GM19438 (cell line): ENCODE measurements at regions not wholly inside any gene's neighbourhood (a gene's known extent, or its start where the extent isn't known, plus 50 kb on each side); places are given as distances from the start of the nearest gene placed in this dataset.
"Not testable (repeated sequence)": the region's sequence is repeated elsewhere in the genome, so short reads cannot be mapped to it uniquely, and the experiment has no call there.

Experiments
- ATAC-seq: cut with Tn5 transposase; IDR thresholded peaks from one replicate; pipeline ENCODE4 v1.9.1; 2021; ENCODE audit warnings: low read depth; ENCODE audit not compliant: unreplicated experiment

DNA sequence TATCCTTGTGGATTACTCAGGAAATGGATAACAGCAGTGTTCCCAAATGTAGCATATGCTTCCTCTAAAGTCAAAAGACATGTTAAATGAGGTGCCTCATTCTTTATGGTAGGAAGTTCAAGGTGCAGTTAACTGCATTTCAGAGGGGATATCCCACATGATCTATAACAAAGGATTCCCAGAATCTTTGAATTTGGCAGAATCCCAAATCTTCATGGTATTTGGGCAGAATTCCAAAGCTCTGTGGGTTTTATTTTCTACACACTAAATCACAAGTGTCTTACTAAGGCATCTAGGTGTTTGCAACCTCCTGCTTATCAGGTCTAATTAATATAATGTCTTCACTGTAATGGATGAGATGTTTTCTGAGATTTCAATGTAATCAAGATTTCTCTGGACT is 364.3 kb upstream of the MAN1A1 start:
- ATAC-seq: no peak

DNA sequence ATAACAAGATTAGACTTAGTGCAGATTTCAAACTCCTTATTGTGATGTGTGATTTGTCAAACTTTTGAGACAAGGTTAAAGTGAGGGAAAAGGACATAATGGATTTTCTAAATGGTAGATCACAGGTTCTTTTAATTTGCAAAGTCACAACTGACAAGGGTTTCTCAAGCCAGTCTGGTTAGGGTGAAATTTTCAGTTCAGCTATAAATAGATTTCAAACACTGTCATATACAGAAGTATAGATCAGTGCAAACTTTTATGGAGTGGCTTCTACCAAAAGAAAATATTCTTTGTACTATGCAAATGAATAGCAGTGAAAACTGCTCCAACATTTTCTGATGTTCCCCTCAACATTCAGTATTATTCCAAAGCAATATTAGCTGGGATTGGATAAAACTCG is 337.1 kb upstream of the MAN1A1 start:
- ATAC-seq: no peak

DNA sequence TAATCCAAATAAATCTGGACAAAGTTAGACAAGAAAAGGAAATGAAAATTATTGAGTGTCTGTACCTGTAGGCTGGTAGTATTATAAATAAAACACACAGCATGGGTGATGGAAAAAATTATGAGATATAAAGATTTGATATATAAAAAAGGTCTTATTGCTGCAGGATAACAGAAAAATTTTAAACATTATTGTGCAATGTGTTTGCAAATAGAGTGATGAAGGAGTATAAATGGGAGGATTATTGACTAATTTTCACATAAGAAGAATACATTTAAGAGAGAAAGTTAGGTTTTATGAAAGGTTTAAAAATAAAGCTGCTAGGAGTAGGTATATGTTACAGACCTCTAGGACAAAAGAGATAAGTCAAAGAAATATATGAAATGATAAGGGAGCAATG is 336.7 kb upstream of the MAN1A1 start:
- ATAC-seq: no peak

DNA sequence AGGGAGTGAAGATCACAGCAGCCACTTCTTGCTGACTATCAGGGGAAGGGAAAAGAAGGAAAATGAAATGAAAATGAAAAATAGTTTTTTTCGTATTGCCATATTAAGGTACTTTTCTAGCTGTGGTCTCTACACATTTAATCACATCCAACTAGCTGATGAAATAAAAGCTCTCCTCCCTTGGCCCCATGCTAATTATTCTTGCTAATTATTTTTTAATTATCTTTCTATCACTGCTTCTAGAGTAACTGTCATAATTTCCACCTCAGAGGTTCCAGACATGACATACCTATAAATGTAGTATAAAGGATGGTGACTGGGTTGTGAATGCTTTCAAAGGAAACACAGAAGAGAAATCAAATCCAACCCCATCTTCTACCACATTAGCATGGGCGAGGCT is 334.1 kb upstream of the MAN1A1 start:
- ATAC-seq: no peak

DNA sequence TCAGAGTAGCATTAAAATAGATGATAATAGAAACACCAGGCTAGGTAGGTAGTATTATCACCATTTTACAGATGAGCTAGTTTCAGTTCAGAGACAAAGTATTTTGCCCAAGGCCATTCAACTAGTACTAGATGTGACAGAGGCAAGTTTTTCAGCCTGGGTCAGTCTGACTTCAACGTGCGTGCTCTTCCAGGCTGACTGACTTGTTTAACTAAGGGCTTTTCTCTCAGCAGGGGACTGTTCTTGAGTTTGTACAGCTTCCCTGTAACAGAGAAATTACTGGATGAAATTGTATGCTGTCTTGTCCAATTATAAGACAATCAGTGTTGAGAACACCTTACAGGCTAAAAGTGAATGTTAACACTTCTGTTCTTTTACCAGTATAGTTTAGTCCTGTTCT is 333.5 kb upstream of the MAN1A1 start:
- no peak for ATAC-seq

DNA sequence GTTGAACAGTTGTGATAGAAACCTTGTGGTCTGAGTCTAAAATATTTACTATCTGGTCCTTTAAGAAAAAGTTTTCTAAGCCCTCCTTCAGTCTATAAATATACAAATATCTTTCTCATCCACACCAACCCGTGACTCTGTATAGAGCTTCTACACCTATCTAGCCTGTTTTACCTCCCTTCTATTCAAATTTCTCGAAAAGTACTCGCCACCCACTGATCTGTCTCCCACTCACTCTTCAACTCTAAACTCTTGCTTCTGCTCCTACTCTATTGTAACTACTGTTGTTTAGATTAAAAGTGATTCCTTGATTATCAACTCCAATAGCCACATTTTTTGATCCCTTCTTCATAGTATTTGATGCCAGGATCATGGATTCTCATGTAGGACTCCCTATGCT is 329.4 kb upstream of the MAN1A1 start:
- ATAC-seq: no peak

DNA sequence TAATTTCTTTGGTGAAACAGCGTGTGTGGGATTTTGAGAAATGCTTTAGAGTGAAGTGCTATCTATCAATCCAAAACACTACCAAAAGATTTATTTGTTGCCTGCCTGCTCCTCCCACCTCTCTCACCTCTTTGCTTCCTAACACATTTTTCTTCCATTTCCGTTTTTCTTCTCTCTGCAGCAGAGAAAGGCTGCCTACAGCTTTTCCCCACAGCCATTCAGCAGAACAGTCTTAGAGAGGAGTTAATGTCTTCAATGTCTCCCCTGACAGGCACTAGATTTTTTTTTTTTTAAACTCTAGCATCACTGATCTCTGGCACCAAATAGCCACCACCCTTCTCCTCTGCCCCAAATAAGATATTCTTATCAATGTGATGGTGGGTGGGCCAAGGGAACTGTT is 327.8 kb upstream of the MAN1A1 start:
- ATAC-seq: no peak

DNA sequence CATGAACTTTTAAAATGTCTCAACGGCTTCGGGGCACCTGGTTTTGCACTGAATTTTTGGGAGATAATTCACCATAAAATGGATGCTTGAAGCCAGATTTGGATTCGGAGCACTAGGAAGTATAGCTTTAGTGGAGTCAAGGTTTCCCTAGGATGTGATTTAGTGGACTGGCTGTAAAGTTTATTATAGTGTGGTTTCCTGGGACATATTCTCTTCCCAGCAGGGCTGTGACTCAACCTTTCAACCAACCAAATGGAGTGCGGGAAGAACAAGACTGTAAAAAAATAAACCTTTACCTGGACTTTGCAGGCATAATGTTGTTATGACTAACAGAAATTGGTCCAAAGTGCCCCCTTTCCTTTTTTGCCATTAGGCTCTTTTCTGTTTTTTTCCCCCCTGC is 327.4 kb upstream of the MAN1A1 start:
- ATAC-seq: no peak

DNA sequence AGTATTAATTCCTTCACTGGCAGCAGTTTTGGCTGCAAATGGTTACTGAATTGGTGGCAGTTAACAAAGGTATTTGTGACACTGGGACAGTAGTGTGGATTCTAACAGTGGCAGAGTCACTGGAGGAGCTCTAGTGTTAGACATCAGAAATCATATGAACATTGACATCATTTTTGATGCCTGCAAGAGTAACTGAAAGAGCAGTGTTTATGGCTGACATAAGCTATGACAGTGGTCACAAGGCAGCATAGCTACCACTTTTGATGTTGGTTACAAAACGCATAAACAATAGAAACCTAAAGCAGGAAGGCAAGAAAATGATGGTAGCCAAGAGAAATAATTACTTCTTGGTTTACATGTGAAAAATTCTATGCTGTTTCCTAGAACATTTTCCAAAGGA is 326.7 kb upstream of the MAN1A1 start:
- ATAC-seq: no peak

DNA sequence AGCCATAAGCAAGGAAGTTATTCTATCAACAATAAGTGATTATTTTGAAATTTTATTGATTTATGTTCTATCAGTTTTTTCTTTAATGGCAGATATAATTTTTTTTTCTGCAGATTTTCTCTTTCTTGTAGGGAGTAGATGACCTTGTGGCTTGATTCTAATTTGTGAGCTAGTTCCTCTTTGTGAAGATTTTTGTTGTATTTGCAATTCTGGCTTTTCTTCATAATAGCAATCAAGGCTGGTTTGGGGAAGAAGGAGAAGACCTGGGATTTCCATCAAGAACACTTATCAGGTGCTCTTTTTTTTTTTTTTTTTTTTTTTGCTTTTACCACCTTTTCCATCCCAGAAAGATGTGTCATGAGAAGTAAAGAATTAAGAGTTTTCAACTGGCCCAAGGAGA is 324.2 kb upstream of the MAN1A1 start:
- ATAC-seq: no peak

DNA sequence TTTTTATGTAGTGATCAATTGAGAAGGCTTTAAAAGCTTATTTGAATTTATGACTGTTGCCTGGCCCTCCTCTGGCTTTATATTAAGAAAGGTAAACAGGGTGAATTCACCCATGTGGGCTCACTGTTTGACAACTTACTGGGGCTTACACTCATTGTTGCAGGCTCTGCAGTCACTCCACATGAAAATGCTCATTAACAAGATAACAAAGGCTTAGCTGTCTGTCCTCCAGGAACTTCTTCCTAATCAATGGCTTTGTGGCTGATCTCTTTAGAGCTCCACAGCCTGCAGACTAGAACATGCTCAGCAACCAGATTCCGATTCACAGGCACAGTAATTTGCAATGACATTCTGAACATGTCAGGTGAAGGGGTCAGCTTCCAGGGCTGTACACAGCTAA is 323.2 kb upstream of the MAN1A1 start:
- no peak for ATAC-seq

DNA sequence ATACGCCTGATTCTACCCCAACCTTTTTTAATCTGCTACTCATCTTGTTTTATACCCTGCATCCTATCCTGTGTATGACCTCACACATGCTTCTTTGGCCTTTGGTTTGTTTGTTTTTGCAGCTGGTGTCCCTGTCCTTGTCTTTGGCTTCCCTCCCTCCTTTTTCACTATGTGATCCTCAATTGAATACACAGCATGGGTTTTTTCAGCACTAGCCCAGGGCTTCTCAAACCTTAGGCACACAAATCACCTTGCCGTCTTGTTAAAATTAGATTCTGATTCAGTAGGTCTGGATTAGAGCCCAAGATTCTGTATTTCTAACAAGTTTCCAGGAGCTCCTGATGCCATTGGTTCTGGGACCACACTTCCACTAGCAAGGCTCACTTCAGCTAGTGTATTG is 321.5 kb upstream of the MAN1A1 start:
- ATAC-seq: no peak

DNA sequence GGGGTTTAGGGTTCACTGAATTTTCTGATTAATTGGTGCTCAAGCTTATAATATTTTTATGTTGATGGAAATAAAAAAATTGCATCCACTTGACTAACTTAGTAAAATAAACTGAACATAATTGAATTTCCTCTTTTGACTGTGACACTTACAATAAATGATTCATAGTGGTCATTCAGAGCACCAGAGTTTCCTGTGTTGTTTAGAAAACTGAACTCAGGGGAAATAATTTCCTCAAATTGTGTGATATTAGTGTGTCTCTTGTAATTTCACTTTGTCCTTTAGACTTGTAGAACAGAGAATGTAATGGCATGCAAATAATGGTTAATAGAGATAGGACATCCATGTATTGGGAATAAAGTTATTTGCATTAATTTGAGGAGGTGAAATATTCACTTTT is 319.7 kb upstream of the MAN1A1 start:
- ATAC-seq: no peak

DNA sequence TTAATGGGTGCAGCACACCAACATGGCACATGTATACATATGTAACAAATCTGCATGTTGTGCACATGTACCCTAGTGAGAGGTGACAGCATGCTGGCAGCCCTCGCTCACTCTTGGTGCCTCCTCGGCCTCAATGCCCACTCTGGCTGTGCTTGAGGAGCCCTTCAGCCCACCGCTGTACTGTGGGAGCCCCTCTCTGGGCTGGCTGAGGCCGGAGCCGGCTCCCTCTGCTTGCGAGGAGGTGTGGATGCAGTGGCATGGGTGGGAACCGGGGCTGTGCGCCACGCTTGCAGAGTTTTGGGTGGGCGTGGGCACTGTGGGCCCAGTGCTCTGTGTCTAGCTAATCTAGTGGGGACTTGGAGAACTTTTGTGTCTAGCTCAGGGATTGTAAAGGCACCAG is 315.9 kb upstream of the MAN1A1 start:
- ATAC-seq: not testable (repeated sequence)

DNA sequence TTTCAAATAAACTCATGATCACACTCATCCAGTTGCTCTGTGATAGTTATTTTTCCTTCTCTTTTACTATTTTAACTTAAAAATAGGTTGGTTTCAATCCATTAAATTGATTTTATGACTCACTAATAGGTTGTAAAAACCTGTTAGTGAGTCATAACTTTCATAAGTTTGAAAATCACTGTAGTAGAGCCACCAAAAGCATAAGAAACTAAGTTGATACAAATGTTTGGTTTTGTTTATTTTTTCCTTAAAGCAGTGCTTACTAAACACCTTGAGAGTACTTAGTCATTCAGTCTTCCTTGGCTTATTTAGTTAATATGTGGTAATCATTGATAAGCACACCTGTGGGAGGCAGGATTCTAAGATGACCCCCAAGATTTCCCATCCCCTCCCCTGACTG is 312.1 kb upstream of the MAN1A1 start:
- no peak for ATAC-seq

DNA sequence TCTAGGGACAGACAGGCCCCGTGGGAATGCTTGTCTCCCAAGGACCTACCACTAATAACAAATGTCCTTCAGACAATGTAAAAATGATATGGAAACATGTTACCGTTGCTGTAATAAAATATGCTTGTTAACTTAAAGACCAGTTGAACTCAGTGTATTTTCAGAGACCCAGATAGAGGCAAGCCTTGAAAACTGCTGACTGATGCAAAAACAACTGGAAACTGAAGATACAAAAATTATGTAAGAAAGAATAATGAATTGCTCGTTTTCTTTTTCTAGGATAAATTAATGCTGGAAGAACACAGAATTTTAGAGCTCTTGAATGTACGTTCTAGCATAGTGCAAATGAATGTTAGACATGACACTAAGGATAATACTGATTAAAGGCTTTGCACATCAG is 311.5 kb upstream of the MAN1A1 start:
- ATAC-seq: no peak

DNA sequence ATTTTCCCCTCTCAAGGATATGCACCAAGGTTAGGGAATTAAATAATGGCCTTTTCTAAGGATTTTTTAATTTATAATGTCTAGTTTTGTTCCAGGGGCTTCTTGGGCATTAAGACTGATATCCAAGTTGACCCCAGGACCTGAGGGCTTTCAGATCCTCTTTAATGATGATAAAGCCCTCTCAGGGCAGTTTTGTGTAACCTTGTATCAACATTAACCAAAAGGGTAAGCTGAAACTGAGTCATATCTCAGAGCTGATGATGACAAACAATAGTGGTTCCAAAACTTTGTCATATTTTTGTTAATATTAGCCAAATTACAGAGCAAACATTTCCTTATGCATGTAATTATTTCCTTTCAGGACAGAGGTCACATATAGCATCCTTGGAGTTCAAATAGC is 309.4 kb upstream of the MAN1A1 start:
- ATAC-seq: no peak

DNA sequence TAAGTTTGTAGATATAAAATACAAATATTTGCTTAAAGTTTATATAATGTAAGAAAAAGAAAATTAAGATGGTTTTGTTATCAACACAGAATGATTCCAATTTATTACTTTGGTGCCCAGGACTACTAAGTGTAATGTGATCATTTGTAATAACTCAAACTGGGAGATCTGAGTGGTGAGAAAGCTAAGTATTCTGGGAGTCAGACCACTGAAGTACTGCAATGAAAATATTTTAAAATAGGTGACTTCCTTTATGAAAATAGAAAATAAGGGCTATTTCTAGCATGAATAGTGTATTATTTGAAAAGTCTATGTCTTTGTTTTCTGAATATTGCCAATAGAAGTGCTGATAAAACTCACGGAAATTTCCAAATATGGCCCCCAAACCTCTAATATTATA is 305.6 kb upstream of the MAN1A1 start:
- no peak for ATAC-seq

DNA sequence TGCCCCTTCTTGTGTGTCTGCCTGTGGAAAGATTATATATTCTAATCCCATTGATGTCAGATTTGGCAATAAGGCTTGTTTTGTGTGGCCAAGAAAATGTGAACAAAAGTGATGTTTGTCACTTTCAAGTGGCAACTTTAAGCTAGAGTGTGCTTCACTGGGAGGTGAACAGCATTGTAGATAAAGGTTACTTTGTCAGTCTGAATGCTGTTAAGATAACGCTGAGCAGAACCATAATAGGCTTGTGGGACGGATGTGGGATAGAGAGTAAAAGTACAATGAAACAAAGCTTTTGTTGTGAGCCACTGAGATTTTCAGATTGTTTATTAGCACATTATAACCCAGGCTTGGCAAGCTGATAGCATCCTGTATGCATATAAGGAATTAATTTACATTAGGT is 303.8 kb upstream of the MAN1A1 start:
- ATAC-seq: no peak

DNA sequence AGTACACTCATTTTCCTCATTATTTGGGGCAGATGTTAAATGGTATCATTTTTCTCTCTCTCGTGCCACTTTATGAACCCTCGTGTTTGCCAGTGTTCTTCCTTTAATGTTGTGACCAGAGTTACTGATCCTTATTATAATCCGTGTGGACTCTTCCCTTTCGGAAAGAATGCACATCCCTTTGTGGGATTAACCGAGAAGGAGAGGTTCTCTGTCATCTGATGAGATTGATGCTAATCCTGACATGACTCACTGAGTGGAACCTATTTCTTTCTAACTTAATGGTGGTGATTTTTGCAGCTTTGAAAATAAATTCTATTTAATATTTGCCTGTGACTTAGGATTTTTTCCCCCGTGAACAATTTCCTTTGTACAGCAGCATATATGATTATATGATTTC is 300.0 kb upstream of the MAN1A1 start:
- no peak for ATAC-seq

DNA sequence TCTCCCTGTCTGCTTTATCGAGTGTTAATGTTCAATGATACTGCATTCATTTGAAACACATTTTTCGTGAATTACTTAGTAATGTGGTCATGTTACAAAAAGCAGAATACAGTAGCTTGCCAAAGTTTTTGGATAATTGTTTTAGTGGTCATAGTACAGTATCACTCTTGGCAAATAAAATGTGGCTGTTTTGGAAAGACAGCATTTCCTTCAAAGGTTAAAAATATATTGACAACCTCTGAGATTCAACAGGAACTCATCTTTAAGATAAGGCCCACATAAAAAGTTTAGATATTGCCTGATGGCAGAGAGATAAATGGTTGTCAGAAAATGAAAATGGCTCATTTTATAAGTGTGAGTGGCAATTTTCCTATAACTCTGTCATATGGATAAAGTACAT is 297.7 kb upstream of the MAN1A1 start:
- ATAC-seq: no peak

DNA sequence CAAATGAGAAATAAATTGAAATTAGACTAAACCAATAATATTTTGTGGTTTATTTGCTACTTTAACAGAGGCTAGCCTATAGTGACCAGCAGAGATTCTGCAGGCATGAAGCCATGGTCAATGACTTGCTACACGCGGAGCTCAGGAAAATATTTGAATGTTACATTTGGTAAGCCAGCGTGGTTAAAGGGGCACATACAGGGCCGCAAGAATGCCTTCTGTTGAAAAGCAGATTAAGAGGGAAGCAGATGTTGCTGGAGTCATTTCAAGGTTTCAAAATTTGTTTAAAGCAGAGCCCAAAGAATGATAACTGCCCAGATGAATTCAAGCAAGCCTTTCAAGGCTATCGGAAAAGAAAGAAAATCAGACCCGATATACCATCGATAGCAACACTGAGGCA is 294.3 kb upstream of the MAN1A1 start:
- ATAC-seq: no peak

DNA sequence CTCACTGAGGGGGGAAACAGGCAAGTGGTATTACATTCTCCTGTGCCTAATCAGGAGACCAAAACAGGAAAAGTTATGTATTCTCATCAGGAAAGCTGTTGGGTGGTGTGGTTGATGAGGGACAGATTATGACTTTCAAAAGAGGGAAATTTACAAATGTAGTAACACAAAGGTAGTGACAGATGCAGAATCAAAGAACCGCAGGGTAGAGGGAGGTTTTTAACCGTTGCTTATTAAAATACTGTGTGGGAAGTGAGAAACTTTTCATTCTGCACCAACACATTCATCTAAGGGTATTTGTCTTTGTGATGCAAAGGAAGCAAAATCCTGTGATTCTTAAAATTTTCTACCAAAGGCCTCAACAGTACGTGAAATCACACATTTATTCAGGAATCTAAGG is 288.2 kb upstream of the MAN1A1 start:
- ATAC-seq: no peak

DNA sequence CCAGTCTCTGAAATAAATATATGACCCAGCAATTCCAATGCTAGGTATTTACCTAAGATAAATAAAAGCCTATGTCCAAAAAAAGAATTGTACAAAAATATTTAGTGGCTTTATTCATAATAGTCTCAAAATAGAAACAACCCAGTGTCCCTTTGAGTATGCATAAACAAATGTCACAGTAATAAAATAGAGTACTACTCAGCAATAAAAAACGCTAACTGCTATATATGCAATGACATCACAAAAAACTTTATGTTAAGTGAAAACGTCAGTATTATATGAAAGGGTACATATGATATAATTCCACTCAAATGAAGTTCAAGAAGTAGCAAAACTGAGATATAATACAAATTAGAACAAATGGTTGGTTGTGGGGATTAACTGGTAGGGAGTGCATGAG is 286.5 kb upstream of the MAN1A1 start:
- no peak for ATAC-seq
